NCI-H146 (cell line): ENCODE measurements at regions not wholly inside any gene's neighbourhood (a gene's known extent, or its start where the extent isn't known, plus 50 kb on each side); places are given as distances from the start of the nearest gene placed in this dataset.

Experiments
- DNase-seq: peaks from one replicate; lab custom pipeline; 2025; lab: John Stamatoyannopoulos, UW

DNA sequence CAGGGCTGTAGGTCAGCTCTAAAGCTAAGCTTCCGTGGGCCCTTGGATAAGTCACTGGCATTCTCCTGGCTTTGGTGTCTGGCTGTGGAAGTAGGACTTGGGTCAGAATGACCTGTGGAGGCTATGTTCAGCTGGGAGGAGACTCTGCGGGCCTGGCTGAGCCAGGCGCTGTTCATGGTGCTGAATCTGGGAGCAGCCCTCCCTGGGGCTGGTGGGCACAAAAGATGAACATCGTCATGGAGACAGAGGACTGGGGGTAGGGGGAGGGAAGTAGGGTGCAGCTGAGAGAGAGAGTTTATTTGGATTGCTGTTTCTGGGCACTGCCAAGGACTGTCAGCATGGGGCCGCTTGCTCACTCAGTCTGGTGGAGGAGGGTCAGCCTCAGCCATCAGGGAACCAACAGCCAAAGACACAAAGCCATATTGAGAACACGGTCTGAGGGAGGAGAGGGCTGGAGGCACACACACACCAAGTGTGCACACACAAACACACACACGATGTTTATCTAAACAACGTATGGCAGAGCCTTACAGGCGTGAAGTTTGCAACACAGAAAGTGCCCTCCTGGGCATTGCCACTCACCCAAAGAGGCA is 120.7 kb upstream of the LINGO1 start:
- no peak for DNase-seq

DNA sequence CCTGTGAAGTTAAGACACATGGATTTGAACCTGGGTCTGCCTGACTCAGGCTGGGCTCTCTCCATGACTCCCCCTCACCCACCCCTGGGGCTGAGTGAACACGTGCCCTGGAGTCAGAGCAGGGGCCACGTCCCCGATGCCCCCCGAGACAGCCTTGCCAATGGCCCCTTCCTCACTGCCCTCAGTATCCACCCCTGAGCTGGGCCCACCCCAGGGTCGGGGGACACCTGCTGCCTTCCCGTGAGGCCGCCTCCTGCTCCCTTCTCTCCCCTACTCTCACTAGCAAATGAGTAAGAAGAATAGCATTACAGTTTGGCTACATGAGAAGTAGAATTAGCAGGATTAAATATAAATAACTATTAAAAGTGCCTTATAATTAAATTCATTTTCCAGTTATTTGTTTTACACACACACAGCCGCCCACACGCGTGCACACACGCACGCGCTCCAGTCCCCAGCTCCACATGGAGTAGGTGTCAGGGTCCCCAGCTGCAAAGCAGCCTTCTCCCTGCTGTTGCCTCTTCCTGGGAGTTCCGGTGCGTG is 117.4 kb upstream of the LINGO1 start:
- DNase-seq, result no peak

DNA sequence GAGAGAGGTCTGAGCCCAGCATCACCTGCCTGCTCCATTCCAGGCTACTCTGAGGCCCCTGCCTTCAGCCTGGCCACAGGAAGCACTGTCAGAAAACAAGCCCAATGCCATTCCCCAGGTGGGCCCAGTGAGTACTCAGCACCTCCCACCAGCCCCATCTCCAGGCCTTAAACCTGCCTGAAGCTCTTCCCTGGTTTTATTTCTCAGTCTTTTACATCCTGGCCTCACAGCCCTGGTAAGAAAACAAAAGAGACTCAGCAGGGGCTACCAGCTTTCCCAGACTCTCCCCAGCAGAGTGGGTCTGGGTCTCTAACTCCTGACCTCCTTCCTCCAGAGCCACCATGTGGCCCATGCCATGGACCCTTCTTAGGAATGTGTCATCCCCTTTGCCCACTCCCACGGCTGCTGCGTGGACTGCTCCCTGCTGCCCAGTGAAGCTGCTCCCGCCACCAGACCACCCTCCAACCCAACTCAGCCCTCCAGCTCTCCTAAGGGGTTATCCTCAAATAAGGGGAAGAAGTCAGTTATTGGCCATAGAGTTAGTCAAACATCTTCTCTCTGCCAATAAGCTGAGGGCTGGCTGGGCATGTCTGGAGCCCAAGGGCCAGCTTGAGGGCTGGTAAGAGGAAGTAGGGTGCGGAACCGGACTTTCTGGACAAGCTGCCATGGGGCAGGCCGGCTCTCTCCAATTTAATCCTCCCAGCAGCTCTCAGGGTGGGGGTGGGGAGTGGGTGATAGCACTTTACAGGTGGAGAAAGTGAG is 116.7 kb upstream of the LINGO1 start:
- no peak for DNase-seq

DNA sequence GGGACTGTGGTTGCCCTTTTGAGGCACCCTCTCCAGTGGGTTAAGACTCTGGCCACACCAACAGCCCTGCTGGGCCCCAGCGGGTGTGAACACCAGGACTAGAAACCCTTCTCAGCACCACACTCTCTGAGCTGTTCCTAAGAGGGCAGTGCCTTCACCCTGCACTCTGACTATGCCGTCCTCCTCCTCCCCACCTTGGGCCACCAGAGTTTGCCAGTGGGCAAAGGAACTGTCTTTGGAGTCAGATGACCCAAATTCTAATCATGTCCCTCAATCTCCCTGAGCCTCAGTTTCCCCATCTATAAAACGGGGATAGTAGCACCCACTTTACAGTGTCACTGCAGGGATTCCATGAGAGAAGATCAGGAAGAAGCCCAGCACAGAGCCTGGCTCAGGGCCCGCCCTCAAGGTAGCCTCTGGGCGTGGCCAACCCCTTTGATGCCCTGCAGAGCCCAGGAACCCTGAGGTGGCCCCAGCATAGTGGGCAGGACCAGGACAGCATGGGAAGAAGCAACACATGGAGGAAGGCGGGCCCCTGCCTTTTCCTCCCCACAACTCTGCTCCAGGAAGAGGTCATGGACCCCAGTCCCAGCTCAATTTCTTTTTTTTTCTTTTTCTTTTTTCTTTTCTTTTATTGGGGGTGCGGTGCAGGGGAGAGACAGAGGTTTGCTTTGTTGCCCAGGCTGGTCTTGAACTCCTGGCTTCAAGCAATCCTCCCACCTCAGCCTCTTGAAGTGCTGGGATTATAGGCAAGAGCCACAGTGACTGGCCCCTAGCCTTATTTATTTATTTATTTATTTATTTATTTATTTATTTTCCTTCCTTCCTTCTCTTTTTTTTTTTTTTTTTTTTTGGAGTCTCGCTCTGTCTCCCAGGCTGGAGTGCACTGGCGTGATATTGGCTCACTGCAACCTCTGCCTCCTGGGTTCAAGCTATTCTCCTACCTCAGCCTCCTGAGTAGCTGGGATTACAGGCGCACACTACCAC is 115.7 kb upstream of the LINGO1 start:
- no peak for DNase-seq

DNA sequence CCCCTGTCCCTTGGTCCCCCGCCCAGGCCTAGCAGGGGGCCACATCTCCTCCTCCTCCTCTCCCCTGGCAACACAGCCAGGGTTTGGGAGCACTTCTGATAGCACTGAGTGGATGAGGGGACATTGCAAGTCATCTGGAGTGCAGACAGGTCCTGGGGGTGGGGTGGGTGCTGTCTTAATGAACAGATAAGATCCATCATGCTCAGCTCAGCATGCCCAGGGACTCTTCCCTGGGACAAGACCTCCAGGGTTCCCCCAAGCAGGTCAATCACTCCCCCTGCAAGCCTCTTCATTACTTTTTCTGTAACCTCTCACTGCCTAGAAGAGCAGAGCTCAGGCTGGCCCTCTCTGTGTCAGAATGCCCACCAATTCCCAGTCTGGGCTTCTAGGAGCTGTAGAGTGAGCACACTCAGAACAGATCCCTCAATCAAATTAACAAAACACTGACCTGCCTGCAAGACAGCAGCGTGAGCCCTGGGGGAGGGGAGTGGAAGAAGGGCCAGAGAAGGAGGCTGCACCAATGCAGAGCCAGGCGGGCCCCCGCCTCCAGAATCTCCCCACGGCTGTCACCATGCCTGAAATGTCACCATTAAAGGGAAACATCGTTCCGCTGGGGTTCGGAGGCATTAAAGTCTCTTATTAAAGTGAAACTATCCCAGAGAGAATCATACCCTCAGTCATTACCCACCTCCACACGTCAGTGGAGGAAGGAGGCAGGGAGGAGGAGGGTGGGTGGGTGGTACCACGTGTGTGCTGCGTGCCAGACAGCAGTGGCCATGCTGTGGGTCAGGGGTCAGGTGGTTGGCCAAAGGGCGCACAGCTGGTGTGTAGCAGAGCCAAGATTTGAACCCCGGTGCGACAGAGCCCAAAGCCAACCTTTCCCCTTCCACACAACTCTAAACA is 114.7 kb upstream of the LINGO1 start:
- DNase-seq, result no peak

DNA sequence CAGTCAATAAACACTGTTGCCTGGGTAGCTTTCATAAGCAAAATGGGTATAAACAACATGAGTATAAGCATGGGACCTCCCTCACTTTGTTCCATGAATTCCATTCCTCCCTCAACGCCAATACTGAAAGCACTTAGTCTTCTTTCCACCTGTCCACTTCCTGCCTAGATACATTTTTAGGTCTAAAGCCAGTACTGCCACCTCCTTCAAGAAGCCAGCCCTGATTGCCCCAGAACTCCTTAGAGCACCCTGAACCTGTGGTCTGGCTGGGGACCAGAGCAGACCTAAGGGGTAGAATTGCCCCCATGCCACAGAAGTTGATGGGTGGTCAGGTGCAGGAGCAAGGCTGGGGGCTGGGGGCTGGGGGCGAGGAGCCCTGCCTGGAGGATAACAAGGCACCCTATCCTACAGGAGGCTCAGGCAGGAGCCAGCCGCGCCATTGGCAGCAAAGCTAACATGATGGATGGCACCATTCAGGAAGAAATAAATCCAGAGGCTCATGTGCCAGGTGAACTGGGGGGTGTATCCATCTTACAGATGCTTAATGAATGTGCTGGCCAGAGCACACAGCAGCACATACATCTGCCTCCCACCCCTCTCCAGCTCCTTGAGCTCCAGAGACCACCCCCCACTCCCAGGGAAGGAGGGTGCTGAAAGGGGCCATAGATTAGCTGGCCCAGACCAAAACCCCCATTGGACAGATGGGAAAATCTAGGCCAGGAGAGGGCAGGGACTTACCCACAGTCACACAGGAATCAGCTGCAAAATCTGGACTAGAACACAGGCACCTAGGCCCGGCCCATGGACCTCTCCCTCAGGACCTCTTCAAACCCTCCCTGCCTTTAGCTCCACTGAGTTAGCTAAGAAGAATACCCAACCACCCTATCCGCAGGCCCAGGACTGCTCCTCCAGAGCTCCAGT is 113.8 kb upstream of the LINGO1 start:
- DNase-seq, result no peak

DNA sequence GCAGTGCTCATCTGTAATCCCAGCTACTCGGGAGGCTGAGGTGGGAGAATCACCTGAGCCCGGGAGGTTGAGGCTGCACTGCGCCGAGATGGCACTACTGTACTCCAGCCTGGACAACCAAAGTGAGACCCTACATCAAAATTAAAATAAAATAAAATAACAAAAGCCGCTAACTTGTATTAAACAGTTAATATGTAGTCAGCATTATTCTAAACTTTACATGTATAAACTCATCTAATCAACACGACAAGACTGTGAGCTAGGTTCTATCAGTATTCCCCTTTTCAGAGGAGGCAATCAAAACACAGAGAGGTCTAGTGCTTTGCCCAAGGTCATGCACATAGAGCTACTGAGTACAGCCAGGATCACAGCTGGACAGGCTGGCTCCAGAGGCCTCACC is 111.7 kb upstream of the LINGO1 start:
- no peak for DNase-seq

DNA sequence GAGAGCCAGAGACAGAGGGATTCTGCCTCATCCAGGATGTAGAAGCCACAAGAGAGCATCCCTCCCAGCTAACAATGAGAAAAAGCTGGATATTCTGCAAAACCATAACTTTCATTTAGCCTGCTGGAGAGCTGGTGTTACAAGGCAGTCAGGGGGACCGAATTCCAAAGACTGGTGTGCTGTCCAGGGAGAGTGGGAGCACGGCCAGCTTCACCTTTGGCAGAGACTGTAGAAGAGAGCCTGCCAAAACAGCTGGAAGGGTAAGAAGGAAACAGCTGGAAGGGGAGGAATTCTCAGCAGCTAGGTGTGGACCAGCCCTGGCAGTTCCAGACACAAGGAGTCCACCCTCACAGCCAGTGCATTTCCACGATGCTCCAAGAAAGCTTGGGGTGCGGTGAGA is 109.9 kb upstream of the LINGO1 start:
- no peak for DNase-seq

DNA sequence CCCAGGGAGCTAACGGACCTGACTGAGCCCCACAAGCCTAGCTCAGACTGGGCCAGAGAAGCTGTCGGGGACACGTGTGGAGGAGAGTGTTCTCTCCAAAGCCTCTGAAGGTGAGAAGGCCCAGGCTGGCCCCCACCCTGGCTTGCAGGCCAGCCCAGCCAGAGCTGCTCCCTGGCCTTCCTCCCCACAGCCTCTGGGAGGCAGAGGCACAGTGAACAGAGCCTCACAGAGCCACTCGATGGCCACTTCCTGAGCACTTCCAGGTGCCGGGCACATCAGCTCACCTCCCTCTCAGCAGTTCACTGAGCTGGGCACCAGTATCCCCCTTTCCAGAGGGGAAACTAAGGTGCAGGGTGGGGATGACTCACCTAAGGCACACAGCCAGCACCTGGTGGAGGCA is 109.4 kb upstream of the LINGO1 start:
- DNase-seq, result no peak

DNA sequence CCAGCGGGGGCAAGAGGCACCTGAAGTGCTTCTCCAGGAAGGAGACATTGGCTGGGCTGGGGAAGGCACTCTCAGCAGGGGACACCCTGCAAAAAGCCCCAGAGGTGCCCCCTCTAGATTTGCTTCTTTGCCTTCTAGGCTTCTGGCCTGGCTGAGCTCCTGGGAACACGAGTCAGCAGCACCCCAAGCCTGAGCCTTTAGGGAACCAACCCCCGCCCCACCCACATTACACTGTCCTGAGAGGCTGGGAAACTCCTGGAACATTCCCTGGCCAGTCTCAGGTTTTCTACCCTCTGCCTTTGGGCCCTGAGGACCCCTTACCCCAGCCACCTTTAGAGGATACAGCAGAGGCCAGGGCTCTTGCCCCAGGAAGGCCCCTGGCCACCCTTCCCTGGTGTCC is 108.4 kb upstream of the LINGO1 start:
- no peak for DNase-seq

DNA sequence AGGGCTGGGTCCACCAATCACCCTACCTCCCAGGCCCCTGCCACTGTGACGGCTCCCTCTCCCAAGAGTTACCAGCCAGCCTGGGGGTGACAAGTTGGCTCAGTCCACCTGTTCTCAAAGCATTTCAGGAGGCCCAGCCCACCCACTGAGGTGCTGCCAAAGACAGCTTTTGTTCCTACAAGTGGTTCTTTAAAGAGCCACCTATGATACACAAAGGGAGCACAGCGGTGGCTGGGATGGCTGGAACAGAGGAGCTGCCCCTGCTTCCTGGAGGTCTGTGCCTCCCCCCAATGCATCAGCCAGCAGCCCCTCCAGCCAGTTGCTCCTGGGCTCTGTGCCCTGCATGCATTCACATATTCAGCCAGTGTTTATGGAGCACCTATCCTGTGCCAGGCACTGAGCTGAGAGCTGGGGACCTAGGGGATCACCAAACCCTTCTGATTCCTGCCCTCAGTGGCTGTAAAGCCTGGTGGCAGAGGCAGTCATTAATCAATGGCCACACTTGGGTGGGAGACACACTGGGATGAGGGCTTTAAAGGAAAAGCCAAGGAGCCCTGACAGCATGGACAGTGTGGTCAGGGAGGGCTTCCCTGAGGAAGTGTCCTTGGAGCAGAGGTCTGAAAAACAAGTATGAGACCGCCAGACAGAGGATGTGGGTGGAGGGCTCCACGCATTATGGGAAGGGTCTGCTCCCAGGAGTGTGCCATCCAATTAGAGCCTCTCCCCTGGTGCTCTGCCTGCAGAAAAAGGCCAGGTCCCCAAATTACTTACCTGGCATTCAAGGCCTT is 107.1 kb upstream of the LINGO1 start:
- peak; percentile 96 for DNase-seq

DNA sequence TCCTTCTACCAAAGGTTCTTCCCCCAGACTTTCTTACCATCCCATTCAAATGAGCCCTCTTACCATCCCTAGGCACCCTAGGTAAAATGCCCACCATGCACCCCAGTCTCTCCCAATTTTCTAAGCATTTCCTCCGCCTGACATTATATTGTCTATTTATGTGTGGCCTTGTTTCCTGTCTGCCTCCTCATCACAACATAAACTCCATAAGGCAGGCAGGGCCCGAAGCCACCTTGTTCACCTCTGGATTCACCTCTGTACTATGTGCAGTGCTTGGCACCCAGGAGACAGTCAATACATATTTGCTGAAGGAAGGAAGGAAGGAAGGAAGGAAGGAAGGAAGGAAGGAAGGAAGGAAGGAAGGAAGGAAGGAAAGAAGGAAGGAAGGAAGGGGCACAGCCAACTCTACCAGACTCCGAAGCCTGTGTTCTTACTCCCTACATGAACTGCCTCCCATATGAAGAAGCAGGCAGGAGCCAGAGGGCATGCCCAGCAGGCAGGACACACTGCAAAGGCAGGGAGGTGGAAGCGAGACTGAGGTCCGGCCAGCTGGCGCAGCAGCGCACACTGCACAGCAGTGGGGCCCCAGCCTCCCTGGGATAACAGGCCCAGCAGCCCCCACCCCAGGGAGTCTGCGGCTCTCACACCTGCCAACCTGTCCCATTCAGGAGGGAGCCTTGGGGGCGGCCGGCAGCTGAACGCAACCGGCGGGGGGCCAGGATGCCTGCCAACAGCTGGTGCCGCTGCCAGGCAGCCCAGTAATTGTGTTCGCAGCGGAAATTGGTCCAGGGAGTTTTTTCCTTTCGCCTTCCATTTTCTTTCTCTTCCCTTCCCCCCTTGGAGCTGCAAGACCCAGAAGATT is 106.0 kb upstream of the LINGO1 start:
- peak; percentile 97 for DNase-seq

DNA sequence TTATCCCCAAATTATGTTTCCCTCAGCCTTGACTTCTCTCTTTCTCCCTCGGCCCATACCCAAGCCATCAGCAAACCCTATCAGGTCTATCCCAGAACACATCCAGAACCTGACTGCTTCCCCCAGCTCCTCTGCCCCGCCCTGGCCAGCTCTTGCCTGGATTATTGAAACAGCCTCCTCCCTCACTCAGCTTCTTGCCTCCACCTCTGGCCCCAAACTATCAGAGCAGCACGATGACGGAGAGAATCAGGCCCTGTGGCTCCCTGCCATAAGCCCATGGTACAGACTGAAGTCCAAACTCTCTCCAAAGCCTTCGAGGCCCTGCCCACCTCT is 105.3 kb upstream of the LINGO1 start:
- DNase-seq, result no peak

DNA sequence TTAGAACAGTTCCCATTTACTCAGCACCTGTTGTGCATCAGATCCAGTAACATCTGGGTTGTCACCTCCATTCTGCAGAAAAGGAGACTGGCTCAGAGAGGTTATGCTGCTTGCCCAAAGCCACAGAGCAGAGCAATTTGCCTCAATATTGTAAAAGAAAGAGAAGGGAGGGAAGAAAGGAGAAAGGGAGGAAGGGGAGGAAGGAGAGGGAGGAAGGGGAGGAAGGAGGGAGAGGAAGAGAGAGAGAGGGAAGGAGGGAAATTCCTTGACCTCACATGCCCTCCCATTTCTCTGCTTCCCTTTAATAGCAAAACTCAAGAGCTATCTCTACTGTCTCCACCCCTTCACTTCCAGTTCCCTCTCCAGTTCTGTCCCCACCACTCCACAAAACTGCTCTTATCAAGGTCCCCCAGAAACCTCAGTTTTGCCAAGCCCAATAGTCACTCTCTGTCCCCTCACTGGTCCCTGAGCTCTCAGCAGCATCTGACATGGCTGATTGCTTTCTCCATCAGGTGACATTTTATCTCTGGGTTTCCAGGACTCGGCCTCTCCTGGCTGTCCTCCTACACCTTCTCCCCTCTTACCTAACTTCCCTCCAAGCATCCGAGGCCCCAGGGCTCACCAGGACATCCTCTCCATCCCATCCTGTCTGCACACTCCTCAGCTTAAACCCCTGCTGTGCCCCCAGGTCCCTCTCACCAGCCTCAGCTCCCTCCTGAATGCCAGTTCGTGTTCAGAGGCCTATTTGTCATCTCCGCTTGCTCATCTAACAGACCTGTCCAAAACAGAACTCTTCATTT is 104.7 kb upstream of the LINGO1 start:
- peak; percentile 20 for DNase-seq

DNA sequence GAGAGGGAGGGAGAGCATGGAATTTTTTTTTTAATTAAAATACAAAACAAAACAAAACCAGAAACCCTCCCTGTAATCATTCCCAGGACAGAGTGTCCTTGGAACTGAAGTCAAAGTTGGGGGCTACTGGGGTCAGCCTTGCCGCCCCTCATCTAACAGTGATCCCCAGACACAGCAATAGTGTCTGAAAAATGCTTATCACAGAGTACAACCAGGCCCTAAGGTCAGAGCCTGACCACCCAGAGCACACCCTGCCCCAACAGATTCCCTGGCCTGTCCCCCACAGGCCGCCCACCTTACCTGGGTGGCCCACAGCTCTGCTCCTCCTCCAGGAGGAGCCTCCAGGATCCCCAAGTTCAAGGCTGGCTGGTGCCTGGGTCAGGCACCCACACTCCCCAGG is 101.6 kb upstream of the LINGO1 start:
- DNase-seq, result no peak

DNA sequence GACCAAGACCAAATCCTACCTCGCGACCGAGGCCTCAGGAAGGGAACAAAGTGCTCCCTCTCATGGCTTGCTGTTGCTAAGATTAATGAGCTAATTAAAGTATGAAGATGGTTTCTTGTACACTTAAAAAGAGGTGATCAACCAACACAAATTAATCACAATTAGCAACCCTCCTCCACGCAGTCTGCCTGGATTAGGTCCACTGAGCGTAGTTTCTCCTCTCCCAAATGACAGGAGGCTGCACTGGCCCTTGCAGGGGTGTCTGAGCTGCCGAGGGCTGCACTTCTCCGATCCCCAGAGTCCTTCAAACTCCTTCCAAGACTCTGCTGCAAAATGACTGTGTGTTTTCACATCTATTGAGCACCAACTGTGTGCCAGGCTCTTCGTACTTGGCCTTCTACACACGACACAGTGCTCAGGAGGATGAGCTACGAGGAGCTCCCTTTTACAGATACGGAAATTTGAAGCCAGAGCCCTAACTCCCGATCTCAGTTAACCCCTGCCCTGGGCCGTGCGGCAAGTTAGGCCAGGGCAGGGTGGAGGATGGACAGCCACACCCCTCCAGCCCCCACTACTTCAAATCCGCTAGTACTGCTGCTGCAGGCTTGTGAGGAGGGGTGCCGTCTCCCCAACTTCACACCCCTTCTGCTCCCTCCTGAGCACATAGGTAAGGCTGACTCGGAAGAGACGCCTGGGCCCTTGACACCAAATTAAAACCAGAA is 101.0 kb upstream of the LINGO1 start:
- no peak for DNase-seq
